GM23338 (cell line): ENCODE measurements at regions not wholly inside any gene's neighbourhood (a gene's known extent, or its start where the extent isn't known, plus 50 kb on each side); places are given as distances from the start of the nearest gene placed in this dataset.

Experiments
- ATAC-seq: fragments of 200-7000 bp; cut with Tn5 transposase; 3 replicates; pipeline ENCODE4 v1.9.1; 2020
- DNase-seq: peaks from one replicate; pipeline ENCODE4 v3.0.0-alpha.2; 2015; ENCODE audit warnings: low spot score
- H2AFZ ChIP-seq: fragments of 200-600 bp; sonication (generic); 2 replicates; pipeline ENCODE4 v1.8.0; 2016; ENCODE audit warnings: antibody characterized with exemption, mild to moderate bottlenecking, moderate library complexity
- H3F3A ChIP-seq: fragments of 200-600 bp; sonication (generic); replicated peaks from 2 replicates; pipeline ENCODE4 v1.8.0; 2017; ENCODE audit warnings: antibody characterized with exemption, mixed run types, low read depth
- H3K27ac ChIP-seq: fragments of 200-600 bp; sonication (generic); 2 replicates; pipeline ENCODE4 v1.6.1; 2016; ENCODE audit warnings: low read depth
- H3K27me3 ChIP-seq: fragments of 200-600 bp; sonication (generic); 2 replicates; pipeline ENCODE4 v1.8.0; 2016; ENCODE audit warnings: mild to moderate bottlenecking, mixed run types, moderate library complexity; ENCODE audit not compliant: insufficient read depth
- H3K36me3 ChIP-seq: fragments of 200-600 bp; sonication (generic); 2 replicates; pipeline ENCODE4 v1.8.0; 2016; ENCODE audit warnings: mild to moderate bottlenecking; ENCODE audit not compliant: insufficient read depth
- H3K4me1 ChIP-seq: fragments of 200-600 bp; sonication (generic); 2 replicates; pipeline ENCODE4 v1.8.0; 2016; ENCODE audit warnings: mild to moderate bottlenecking, moderate library complexity; ENCODE audit not compliant: insufficient read depth
- H3K4me2 ChIP-seq: fragments of 200-600 bp; sonication (generic); 2 replicates; pipeline ENCODE4 v1.7.1; 2017; ENCODE audit warnings: mixed run types
- H3K4me3 ChIP-seq: fragments of 200-600 bp; sonication (generic); 2 replicates; pipeline ENCODE4 v1.6.1; 2016; ENCODE audit warnings: mixed run types
- H3K79me2 ChIP-seq: fragments of 200-600 bp; sonication (generic); replicated peaks from 2 replicates; pipeline ENCODE4 v1.8.0; 2017; ENCODE audit warnings: mild to moderate bottlenecking; ENCODE audit not compliant: insufficient read depth
- H3K9me2 ChIP-seq: fragments of 200-600 bp; sonication (generic); 2 replicates; pipeline ENCODE4 v1.8.0; 2017; ENCODE audit not compliant: insufficient read depth
- H4K20me1 ChIP-seq: fragments of 200-600 bp; sonication (generic); replicated peaks from 2 replicates; pipeline ENCODE4 v1.8.0; 2017; ENCODE audit warnings: mild to moderate bottlenecking; ENCODE audit not compliant: insufficient read depth
- H3K27ac Mint-ChIP-seq: 2 replicates; pipeline ENCODE4 v1.8.0; 2020; ENCODE audit warnings: inconsistent platforms, mild to moderate bottlenecking, moderate library complexity, mixed read lengths
- H3K27me3 Mint-ChIP-seq: 3 replicates; pipeline ENCODE4 v1.8.0; 2022; ENCODE audit warnings: low read depth, mild to moderate bottlenecking, moderate library complexity, mixed read lengths, inconsistent platforms; ENCODE audit not compliant: insufficient read depth, poor library complexity
- H3K36me3 Mint-ChIP-seq: 3 replicates; pipeline ENCODE4 v1.8.0; 2021; ENCODE audit warnings: low read depth, mild to moderate bottlenecking, inconsistent platforms, moderate library complexity, mixed read lengths
- H3K4me1 Mint-ChIP-seq: 3 replicates; pipeline ENCODE4 v1.8.0; 2020; ENCODE audit warnings: mild to moderate bottlenecking, inconsistent platforms, mixed read lengths
- H3K4me3 Mint-ChIP-seq: 3 replicates; pipeline ENCODE4 v1.8.0; 2021; ENCODE audit warnings: moderate library complexity, mild to moderate bottlenecking, inconsistent platforms, mixed read lengths
- H3K9me3 Mint-ChIP-seq: 3 replicates; pipeline ENCODE4 v1.8.0; 2020; ENCODE audit warnings: moderate library complexity, mild to moderate bottlenecking, inconsistent platforms, mixed read lengths
- CREB1 ChIP-seq: fragments of 250-450 bp; sonication (Bioruptor Pico); IDR thresholded peaks from 2 replicates; pipeline ENCODE4 v1.5.0; 2020; ENCODE audit warnings: low read depth, mild to moderate bottlenecking, moderate library complexity
- ETS1 ChIP-seq: IDR thresholded peaks from 2 replicates; pipeline ENCODE4 v1.6.1; 2016; ENCODE audit warnings: antibody characterized with exemption
- EZH2phosphoT487 ChIP-seq: fragments of 200-600 bp; sonication (generic); IDR thresholded peaks from one replicate; pipeline ENCODE4 v1.8.1; 2018; ENCODE audit warnings: antibody characterized with exemption; ENCODE audit not compliant: unreplicated experiment
- JUNB ChIP-seq: IDR thresholded peaks from one replicate; pipeline ENCODE4 v1.6.1; 2016; ENCODE audit warnings: antibody characterized with exemption; ENCODE audit not compliant: unreplicated experiment
- NANOG ChIP-seq: IDR thresholded peaks from 2 replicates; pipeline ENCODE4 v1.6.1; 2016; ENCODE audit warnings: antibody characterized with exemption, borderline replicate concordance
- POLR2AphosphoS5 ChIP-seq: IDR thresholded peaks from 2 replicates; pipeline ENCODE4 v1.6.1; 2016; ENCODE audit warnings: antibody characterized with exemption, low read depth
- ZNF331 ChIP-seq: fragments of 250-450 bp; sonication (Bioruptor Pico); IDR thresholded peaks from 2 replicates; pipeline ENCODE4 v1.5.0; 2020; ENCODE audit warnings: low read depth, mild to moderate bottlenecking, moderate library complexity
- ZNF462 ChIP-seq: fragments of 250-450 bp; sonication (Bioruptor Pico); IDR thresholded peaks from 2 replicates; pipeline ENCODE4 v1.5.0; 2020; ENCODE audit warnings: mild to moderate bottlenecking, moderate library complexity
- TF ChIP-seq, protein P1 (sequence below): IDR thresholded peaks from one replicate; pipeline ENCODE4 v1.6.1; 2018; ENCODE audit warnings: antibody characterized with exemption; ENCODE audit not compliant: unreplicated experiment

GRCh38 chr11:28704801-28705200 is 596.6 kb downstream of the METTL15 start (continued):
- TF ChIP-seq, protein P1, sequence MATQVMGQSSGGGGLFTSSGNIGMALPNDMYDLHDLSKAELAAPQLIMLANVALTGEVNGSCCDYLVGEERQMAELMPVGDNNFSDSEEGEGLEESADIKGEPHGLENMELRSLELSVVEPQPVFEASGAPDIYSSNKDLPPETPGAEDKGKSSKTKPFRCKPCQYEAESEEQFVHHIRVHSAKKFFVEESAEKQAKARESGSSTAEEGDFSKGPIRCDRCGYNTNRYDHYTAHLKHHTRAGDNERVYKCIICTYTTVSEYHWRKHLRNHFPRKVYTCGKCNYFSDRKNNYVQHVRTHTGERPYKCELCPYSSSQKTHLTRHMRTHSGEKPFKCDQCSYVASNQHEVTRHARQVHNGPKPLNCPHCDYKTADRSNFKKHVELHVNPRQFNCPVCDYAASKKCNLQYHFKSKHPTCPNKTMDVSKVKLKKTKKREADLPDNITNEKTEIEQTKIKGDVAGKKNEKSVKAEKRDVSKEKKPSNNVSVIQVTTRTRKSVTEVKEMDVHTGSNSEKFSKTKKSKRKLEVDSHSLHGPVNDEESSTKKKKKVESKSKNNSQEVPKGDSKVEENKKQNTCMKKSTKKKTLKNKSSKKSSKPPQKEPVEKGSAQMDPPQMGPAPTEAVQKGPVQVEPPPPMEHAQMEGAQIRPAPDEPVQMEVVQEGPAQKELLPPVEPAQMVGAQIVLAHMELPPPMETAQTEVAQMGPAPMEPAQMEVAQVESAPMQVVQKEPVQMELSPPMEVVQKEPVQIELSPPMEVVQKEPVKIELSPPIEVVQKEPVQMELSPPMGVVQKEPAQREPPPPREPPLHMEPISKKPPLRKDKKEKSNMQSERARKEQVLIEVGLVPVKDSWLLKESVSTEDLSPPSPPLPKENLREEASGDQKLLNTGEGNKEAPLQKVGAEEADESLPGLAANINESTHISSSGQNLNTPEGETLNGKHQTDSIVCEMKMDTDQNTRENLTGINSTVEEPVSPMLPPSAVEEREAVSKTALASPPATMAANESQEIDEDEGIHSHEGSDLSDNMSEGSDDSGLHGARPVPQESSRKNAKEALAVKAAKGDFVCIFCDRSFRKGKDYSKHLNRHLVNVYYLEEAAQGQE, result no peak
- TF ChIP-seq NANOG (no peak), CREB1 (CRISPR knock-in tag) (no peak), JUNB (no peak), POLR2AphosphoS5 (no peak), EZH2phosphoT487 (no peak)

- H3K27me3 ChIP-seq, result no peaks in the 10 kb centered on the region
- Mint-ChIP-seq H3K9me3 (no peaks in the 10 kb centered on the region), H3K27ac (no peak overlapping the region), H3K36me3 (no peaks in the 10 kb centered on the region), H3K4me3 (no peak overlapping the region), H3K4me1 (peaks cover 1% of the 10 kb centered on the region; the same call in 1 of the 3 replicates), H3K27me3 (peaks cover 1% of the 10 kb centered on the region)
- DNase-seq (no peak), ATAC-seq (no peak)
- H3F3A ChIP-seq, result no peaks in the 10 kb centered on the region
- TF ChIP-seq ZNF331 (CRISPR knock-in tag) (no peak), JUNB (no peak), CREB1 (CRISPR knock-in tag) (no peak), POLR2AphosphoS5 (no peak), ETS1 (no peak), ZNF462 (CRISPR knock-in tag) (no peak)
- TF ChIP-seq, protein P1, result no peak
- no peaks in the 10 kb centered on the region for H3K79me2 ChIP-seq
- no peak overlapping the region for H3K4me3 ChIP-seq
- H3K27ac ChIP-seq, result no peak overlapping the region
- no peaks in the 10 kb centered on the region for H4K20me1 ChIP-seq
- H3K9me2 ChIP-seq, result peaks cover 9% of the 10 kb centered on the region; the same call in 1 of the 2 replicates
- no peaks in the 10 kb centered on the region for H3K4me1 ChIP-seq
- no peak overlapping the region for H2AFZ ChIP-seq
- no peak overlapping the region for H3K4me2 ChIP-seq
- H3K36me3 ChIP-seq, result no peaks in the 10 kb centered on the region
These were observed 595.2 kb downstream of the METTL15 start for GRCh38 chr11:28703371-28703770.
